Kasumi-1 (cell line): ENCODE measurements at regions not wholly inside any gene's neighbourhood (a gene's known extent, or its start where the extent isn't known, plus 50 kb on each side); places are given as distances from the start of the nearest gene placed in this dataset.
"Not testable (repeated sequence)": the region's sequence is repeated elsewhere in the genome, so short reads cannot be mapped to it uniquely, and the experiment has no call there.

Source experiments
- DNase-seq, 2 experiments: peaks; one replicate each; lab custom pipeline; 2025; lab: John Stamatoyannopoulos, UW

DNA sequence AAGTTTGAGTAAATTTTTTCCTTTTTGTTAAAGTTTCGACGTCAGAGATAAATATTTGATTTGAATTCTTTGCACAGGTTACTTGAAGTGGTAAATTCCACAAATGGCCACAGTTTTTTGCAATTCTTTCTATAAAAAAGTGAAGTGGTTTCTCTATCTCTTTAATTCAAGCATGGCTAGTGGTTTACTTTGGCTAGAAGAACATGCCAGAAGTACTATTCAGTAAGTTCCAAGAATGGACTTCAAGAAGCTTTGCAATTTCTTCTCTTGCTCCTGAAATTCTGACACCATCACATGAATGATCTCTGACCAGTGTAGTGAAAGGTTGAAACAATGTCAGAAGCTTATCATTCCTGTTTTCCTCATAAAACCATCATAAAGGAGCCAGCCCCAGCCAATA lies 55.7 kb upstream of the RNPC3 start:
- no peak for DNase-seq

DNA sequence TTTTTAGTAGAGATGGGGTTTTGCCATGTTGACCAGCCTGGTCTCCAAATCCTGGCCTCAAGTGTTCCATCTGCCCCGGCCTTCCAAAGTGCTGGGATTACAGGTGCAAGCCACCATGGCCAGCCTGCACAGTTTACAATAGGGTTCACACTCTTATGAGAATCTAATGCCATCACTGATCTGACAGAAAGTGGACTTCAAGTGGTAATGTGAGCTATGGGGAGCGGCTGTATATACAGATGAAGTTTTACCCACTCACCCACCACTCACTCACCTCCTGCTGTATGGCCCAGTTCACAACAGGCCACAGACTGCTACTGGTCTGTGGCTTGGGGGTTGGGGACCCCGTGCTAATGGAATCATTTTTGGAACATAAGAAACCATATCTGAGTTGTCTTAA lies 58.4 kb upstream of the RNPC3 start:
- no peak for DNase-seq

DNA sequence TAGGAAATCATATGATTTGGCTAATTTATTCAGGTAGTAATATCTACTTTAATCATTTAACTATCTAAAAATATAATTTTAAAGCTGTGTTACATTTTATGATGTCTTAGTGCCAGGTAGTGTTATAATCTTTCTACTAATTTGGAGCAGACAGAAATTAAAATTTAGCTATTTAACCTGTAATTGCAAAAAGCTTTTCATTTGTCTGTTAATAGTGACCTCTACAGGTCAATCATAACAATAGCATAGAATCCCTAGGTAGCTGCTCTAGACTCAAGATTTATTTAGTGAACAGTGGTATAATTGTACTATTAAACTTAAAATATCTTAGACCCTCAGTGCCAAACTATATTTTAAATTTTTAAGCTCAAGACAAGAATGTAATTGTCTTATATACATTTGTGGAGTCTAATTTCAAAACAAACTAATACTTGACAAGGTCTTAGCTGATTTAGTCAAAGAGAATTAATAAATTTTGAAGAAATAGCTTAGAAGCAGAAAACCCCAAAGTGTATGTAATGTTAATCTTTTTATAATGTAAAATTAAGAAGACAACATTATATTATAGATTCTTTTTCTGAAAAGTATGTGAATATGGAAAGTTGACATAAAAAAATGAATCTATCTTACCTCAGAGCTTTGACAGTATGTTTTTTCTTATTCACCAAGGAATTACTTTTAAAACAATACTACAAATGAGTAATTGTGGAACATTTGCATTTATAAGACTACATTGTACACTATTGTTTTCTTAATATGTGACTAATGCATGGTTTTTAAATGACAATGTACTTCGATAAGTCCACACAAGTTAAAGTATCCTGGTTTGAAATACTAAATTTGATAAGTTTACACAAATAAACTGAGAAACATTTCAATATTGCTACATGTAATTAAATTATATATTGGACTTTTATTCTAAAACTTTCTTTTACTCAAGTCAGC lies 64.1 kb upstream of the RNPC3 start:
- peak; percentile 45 to 71 for DNase-seq

DNA sequence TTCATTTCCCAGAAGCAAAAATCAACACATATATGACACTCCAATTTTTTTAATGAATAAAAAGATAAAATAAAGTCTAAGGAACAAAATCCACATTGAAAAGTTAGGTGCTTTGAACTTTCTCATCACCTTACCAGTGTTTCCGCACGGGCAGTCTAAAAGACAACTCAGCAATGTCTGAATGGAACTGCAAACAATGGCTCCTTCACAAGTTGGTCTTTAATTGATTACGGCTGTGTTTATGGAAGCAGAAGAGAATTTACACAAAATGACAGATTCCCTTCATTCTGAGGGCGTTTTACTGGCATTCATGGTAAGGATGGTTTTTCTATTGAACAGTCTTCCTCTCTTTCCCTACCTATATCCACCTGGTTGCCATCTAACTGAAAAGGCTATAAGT lies 65.0 kb upstream of the RNPC3 start:
- no peak for DNase-seq

DNA sequence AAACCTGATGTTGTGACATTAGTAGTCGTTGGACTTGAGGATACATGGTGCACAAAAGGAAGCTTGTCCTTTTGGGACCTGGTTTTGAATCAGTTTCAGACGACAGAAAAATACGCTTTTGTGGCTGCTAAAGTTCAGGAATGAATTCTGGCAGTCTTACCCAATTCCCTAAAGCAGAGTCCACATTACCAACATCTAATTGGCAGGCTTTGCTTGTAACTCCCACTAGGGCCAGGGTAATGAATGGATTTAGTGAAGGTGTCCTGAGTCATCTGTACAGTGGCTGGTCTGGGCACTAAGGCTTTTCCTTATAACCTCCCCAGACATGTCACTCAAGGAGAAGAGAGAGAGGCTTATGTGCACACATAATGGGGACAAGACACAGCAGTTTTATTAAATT lies 66.2 kb upstream of the RNPC3 start:
- no peak for DNase-seq

DNA sequence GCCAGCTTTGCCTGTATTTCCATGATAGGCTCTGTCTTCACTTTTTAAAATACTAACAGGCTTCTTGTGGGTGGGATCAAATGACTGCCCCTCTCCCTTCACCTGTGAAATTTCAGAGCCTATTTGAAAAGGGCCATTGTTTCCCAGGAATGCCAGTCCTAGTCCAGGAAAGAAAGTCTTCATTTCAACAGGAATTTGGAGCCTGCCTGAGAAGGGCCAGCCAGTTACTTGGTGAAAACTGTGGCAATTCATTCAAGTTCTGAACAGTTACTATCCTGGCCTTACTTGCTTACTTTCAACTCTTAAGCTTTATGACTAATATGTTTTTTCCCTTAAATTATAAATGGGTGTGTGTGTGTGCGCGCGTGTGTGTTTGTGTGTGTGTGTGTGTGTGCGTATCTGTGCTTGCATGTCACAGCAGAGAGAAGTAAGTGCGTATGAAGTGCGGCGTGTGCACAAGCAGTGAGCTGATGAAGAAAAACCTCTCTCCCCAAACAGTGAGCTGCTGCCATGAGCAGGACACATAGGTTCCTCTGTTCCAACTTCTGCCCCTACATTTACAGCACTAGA lies 67.5 kb upstream of the RNPC3 start:
- DNase-seq = no peak

DNA sequence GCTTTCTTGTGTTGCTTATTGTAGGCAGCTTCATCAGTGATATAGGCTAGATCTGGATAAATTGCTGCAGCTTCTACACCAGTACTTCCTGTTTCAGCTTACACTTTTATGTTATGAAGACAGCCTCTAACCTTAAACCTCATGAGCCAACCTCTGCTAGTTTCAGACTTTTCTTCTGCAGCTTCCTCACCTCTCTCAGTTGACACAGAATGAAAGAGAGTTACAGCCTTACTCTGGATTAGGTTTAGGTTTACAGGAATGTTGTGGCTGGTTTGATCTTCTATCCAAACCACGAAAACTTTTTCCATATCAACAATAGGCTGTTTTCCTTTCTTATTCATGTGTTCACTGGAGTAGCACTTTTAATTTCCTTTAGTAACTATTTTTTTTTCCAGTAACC lies 76.9 kb upstream of the RNPC3 start:
- peak in 1 of 2 experiments; percentile 14 for DNase-seq

DNA sequence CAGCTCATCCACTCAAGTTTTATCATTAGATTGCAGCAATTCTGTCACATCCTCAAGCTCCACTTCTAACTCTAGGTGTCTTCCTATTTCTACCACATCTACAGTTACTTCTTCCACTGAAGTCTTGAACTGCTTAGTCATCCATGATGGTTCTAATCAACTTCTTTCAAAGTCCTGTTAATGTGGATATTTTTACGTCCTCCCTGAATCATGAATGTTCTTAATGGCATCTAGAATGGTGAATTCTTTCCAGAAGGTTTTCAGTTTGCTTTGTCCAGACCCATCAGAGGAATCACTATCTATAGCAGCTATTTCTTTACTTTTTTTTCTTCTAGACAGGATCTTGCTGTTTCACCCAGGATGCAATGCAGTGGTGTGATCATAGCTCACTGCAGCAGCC lies 78.0 kb upstream of the RNPC3 start:
- DNase-seq = no peak

DNA sequence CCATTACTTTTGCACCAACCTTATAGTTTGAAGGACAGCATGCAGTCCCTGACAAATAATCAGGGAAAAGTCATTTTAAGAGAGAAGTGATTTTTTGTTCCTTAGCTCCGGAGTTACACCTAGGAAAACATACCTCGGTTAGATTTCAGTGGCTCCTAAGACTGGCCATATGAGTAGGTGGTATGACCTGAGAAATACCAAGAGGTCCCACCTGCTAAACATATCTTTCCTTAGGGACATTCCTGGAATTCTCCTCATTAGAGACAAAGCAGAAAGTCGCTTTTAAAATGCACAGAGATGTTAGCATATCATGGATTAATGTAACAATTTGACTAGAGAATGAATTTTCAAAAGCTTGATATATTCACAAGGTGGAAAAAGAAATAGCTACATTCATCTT lies 84.2 kb upstream of the RNPC3 start:
- DNase-seq = no peak

DNA sequence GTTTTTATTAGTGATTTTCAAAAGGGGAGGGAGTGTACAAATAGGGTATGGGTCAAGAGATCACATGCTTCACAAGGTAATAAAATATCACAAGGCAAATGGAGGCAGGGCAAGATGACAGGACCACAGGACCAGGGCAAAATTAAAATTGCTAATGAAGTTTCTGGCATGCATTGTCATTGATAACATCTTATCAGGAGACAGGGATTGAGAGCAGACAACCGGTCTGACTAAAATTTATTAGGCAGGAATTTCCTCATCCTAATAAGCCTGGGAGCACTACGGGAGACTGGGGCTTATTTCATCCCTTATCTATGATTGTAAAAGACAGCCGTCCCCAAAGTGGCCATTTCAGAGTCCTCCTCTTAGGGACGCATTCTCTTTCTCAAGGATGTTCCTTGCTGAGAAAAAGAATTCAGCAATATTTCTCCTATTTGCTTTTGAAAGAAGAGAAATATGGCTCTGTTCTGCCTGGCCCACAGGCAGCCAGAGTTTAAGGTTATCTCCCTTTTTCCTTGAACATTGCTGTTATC lies 88.9 kb upstream of the RNPC3 start:
- DNase-seq = not testable (repeated sequence)

DNA sequence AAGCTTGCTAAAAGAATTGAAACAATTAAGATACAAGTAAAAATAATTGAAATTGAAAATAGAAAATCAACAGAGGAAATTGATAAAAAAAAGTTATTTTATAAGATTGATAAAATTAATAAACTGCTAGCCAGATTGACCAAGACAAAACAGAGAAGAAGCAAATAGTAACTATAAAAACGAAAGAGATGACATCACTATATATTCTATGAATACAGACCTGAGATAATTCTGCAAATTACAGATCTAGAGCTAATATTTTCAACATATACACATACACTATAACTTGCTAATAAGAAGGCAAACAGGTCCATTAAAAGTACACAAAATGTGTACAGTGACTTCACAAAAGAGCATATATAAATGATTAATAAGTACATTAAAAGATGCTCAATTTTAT lies 90.1 kb upstream of the RNPC3 start:
- no peak for DNase-seq

DNA sequence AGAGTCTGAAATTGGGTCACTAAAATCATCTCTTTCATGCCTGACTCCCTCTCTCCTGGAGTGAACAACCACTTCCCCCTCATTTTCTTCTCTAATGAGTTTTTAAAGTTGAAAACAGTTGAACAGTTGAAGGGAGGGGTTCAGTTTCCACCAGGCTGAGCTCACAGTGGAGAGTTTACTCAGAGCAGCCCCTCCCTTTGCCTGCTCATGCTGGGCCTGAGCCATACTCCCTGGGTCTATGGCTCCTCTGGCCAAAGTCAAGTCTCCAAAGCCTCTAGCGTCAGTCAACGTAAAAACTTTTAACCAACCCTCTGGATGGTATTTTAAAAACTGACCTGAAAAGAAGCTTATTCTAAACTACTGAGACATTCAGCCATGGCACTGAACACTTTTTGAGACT lies 100.8 kb upstream of the RNPC3 start:
- no peak for DNase-seq

DNA sequence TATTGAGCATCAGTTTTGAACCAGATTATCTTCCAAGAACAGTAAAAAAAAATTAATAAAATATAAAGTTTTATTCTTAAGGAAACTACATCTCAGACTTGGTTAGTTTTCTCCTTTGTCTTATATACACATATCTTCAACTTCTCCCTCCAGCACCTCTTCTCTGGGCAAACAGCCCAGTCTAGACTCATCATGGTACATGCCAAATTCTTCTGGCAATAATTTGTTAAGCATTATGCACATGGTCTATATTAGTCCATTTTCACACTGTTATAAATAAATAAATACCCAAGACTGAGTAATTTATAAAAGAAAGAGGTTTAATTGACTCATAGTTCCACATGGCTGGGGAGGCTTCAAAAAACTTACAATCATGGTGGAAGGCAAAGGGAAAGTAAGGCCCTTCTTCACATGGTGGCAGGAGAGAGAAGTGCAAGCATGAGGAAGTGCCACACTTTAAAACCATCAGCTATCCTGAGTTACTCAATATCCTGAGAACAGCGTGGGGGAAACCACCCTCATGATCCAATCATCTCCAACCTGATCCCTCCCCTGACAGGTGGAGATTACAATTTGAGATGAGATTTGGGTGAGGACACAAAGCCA lies 108.7 kb upstream of the RNPC3 start:
- DNase-seq = no peak

DNA sequence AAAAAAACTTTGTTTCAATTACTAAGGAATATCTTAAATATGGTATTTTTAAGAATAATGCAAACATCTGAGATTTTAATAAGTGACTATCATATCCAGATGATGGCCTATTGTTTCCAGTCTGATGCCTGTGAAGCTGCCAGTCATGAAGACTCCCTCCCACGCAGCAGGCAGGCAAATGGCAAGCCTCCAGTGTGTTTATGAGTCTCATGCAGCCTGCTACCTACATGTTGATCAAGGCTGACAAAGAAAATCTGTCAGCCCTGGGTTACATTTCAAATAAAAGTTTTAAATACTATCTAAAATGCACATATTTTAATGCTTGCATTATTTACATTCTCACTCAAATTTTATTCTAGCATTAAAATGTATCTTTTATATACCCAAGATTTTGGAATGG lies 137.6 kb upstream of the RNPC3 start:
- DNase-seq = no peak

DNA sequence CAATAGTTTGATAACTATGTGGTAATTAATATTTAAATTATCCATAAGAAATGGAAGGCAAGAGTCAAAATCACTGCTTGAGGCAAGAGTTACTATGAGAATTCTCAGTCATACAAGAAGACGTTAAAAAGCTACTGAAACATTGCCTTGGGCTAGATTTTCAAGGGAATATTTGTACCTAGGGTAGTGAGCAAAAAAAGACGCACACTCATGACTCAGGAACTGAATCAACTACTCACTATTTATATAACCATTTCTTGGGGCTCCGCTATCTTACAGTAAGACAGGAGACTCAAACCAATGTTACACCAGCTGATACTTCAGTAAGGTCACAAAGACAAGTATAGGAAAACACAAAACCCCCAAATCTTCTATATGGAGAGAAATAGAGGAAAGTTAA lies 151.5 kb upstream of the RNPC3 start:
- no peak for DNase-seq

DNA sequence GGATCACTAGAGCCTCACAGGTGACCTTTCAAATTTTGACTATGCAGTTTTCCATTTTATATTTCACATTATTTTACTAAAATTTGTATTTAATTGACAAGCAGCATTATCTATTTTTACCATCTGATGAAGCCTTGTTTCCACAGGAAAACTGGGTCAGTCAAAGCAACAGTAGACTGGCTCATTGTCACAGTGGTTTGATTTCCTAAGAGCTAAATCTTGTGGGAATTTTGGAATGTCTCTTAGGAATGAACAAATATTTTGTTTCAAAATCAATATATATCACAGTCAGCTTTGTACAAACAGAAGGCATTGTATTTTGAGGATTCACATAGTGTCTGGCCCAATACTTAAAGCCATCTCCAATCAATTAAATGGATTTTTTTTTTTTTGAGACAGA lies 152.6 kb upstream of the RNPC3 start:
- no peak for DNase-seq

DNA sequence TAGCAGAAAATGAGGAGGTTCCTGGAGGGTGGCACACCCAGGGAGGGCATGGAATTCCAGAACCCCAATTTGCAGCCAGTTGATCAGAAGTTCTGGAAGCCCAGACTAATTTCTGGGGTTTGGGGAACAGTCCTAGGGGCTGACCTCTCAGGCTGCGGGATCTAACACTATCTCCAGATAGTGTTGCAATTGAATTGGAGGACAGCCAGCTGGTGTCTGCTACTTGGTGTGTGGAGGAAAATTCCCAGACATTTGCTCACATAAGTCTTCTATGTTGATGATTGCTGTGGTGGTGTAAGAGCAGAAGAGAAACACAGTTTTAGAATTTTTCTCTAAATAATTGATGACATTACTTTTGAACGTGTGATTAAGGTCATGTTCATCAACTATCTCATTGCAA lies 154.3 kb upstream of the RNPC3 start:
- no peak for DNase-seq

DNA sequence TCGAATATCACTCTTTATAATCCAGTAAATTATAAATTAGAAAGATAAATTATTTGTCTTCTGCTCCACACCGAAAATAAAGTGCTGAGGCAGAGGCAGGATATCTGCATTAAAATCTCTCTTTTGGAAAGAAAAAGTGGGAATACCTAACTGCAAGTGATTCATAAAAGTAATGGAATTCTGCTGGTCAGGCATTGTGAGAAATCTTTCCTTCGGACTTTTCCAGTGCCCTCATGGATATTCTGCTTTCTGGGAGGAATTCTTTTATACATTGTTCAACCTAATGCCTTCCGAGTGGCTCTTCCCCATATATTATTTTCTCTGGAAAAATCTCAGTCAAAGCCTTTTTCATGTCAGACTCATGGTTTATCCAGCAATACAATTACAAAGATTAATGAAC lies 158.3 kb upstream of the RNPC3 start:
- DNase-seq = no peak

DNA sequence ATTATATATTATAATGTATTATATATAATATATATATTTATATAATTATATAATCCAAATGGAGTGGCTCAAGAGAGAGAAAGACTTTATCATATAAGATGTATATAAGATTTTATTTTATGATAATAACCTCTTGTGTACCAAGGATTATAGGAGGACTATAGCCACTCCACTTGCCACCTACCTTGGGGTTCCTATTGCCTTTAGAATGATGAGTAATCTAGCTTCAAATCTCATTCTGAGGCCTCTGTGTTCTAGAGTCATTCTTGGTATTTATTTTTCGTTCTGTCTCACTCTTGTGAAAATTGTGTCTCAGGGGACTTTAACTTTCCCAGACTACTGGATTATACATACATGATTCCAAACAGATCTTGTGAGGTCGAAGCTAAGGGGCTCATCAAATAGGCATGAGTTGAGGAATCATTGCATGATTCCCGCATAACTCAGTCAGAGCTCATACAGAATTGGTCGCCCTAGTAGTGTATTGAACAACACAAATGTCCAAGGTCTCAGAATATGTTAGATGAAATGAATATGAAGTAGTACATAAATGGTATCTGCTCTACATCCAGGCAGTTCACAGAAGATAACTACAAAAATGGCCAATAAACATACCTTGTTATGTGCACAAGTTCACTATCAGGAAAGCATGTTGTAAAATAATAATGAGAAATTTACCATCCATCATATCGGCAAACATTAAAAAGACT lies 159.5 kb upstream of the RNPC3 start:
- peak in 1 of 2 experiments; percentile 9 for DNase-seq

DNA sequence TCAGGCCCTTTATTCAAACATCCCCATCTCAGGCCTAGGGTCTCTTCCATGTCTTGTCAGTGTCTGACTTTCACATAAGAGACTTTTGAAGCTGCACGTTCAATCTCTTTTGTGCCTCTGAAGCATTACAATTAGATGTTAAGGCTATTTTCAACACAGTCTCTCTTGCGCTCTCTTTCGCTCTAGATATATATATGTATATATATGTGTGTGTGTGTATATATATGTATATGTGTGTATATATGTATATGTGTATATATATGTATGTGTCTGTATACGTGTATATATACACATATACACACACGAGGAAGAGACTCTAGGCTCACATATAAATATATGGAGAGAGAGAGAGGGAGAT lies 162.5 kb upstream of the RNPC3 start:
- peak in 1 of 2 experiments; percentile 24 for DNase-seq

DNA sequence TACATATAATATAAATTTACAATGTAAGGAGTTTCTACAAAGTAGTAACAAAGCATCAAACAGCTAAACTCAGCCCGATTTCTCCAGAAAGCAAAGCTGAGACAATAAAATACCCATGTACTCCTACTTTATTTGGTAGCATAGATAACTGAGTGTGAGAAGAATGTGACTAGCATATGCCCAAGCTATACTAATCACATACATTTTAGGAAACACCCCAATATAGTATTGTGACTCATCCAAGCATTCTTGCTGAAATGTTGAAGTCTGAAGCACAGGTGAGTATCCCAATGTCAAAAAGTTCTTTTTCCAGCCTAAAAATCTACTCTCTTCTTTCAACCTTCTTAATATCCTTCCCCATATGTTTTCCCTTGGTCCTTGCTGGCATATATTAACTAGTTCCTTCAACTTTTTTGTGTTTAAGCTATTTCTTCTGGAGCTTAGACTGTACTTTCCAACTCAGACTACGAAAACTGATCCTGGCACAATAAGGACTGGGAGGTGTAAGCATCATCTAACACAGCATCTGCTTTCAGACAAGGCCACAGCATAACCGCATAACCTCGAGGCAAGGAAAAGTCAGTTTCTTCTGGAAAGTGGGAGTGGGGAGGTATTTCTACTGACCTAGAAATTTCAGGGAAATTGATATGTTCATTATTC lies 163.0 kb upstream of the RNPC3 start:
- DNase-seq = peak in 1 of 2 experiments; percentile 24

DNA sequence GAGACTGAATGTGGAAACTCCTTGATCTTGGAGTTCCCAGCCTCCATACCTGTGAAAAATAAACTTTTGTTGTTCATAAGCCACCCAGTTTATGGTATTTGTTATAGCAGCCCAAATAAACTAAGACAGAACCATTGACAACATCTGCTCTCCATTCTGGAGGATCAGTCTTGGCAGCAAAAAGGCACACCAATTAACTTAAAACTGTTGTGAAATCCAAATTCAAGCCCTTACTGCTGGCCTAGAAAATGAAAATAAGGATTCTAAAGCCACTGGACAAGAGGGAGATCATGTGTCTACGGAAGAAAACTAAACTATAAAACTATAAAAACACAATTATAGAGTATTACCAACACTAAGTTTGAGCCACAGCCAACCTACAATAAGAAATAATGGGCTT lies 172.1 kb upstream of the RNPC3 start:
- DNase-seq = no peak
